ENCODE measurements at regions not wholly inside any gene's neighbourhood (a gene's known extent, or its start where the extent isn't known, plus 50 kb on each side); places are given as distances from the start of the nearest gene placed in this dataset.

GRCh38 chr2:48248251-48248933, 66.1 kb upstream of the FOXN2 start:
- H3K27ac Mint-ChIP-seq (ENCODE audit: unreplicated experiment): peak overlapping the region; percentile 76
- TF ChIP-seq, protein P1, sequence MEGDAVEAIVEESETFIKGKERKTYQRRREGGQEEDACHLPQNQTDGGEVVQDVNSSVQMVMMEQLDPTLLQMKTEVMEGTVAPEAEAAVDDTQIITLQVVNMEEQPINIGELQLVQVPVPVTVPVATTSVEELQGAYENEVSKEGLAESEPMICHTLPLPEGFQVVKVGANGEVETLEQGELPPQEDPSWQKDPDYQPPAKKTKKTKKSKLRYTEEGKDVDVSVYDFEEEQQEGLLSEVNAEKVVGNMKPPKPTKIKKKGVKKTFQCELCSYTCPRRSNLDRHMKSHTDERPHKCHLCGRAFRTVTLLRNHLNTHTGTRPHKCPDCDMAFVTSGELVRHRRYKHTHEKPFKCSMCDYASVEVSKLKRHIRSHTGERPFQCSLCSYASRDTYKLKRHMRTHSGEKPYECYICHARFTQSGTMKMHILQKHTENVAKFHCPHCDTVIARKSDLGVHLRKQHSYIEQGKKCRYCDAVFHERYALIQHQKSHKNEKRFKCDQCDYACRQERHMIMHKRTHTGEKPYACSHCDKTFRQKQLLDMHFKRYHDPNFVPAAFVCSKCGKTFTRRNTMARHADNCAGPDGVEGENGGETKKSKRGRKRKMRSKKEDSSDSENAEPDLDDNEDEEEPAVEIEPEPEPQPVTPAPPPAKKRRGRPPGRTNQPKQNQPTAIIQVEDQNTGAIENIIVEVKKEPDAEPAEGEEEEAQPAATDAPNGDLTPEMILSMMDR (IDR thresholded peaks at IDR 0.05): no peak
- peaks cover 21% of the 10 kb centered on the region for H3K4me1 Mint-ChIP-seq (ENCODE audit: unreplicated experiment)
- H3K9me3 Mint-ChIP-seq (ENCODE audit: unreplicated experiment): no peaks in the 10 kb centered on the region
- H3K4me3 Mint-ChIP-seq (ENCODE audit: unreplicated experiment): no peak overlapping the region
- no peaks in the 10 kb centered on the region for H3K36me3 Mint-ChIP-seq (ENCODE audit: unreplicated experiment)
- no peak for DNase-seq (ENCODE audit: extremely low spot score, unreplicated experiment)
- no peaks in the 10 kb centered on the region for H3K27me3 Mint-ChIP-seq (ENCODE audit: unreplicated experiment)

DNA sequence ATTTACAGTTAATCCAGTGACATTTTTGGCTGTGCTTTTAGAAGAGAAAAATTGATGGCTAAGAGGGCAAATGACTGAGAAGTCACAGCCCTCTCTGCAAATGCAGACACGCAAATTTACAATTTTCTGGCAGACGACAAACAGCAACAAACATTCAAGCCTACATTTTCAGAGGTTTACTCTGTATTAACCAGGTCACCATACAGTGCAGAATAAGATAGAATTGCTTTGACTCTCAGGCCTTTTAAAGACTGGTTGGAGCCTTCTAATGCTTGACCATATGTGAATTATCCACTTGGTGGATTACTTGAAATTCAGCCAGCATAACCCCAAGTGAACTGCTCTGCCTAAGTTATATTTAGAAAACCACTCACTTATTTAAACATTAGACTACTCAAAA, 65.5 kb upstream of the FOXN2 start:
- Mint-ChIP-seq H3K27me3 (ENCODE audit: unreplicated experiment) (no peaks in the 10 kb centered on the region), H3K9me3 (ENCODE audit: unreplicated experiment) (no peaks in the 10 kb centered on the region), H3K4me3 (ENCODE audit: unreplicated experiment) (no peak overlapping the region), H3K4me1 (ENCODE audit: unreplicated experiment) (peaks cover 21% of the 10 kb centered on the region), H3K36me3 (ENCODE audit: unreplicated experiment) (no peaks in the 10 kb centered on the region), H3K27ac (ENCODE audit: unreplicated experiment) (peak overlapping the region; percentile 76)
- DNase-seq (ENCODE audit: extremely low spot score, unreplicated experiment): no peak
- TF ChIP-seq, protein P1 (IDR thresholded peaks at IDR 0.05): no peak

- H3K36me3 Mint-ChIP-seq (ENCODE audit: unreplicated experiment): no peaks in the 10 kb centered on the region
- H3K9me3 Mint-ChIP-seq (ENCODE audit: unreplicated experiment): no peaks in the 10 kb centered on the region
- no peak for DNase-seq (ENCODE audit: extremely low spot score, unreplicated experiment)
- no peak overlapping the region for H3K4me3 Mint-ChIP-seq (ENCODE audit: unreplicated experiment)
- TF ChIP-seq, protein P1 (IDR thresholded peaks at IDR 0.05): no peak
- H3K27me3 Mint-ChIP-seq (ENCODE audit: unreplicated experiment): no peaks in the 10 kb centered on the region
- H3K27ac Mint-ChIP-seq (ENCODE audit: unreplicated experiment): peak overlapping the region; percentile 74
- peaks cover 21% of the 10 kb centered on the region for H3K4me1 Mint-ChIP-seq (ENCODE audit: unreplicated experiment)
Observed at GRCh38 chr2:48249631-48250473, 64.6 kb upstream of the FOXN2 start.

DNA sequence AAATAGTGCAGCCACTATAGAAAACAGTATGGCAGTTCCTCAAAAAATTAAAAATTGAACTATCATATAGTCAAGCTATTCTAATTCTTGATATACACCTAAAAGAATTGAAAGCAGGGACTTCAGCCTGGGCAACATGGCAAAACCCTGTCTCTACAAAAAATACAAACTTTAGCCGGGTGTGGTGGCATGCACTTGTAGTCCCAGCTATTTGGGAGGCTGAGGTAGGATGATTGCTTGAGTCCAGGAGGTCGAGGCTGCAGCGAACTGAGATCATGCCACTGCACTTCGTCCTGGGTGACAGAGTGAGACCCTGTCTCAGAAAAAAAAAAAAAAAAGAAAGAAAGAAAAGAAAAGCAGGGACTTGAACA, 64.0 kb upstream of the FOXN2 start:
- TF ChIP-seq, protein P1 (IDR thresholded peaks at IDR 0.05): no peak
- Mint-ChIP-seq H3K27ac (ENCODE audit: unreplicated experiment) (no peak overlapping the region), H3K36me3 (ENCODE audit: unreplicated experiment) (no peaks in the 10 kb centered on the region), H3K4me3 (ENCODE audit: unreplicated experiment) (no peak overlapping the region), H3K27me3 (ENCODE audit: unreplicated experiment) (no peaks in the 10 kb centered on the region), H3K4me1 (ENCODE audit: unreplicated experiment) (peaks cover 21% of the 10 kb centered on the region), H3K9me3 (ENCODE audit: unreplicated experiment) (no peaks in the 10 kb centered on the region)
- no peak for DNase-seq (ENCODE audit: extremely low spot score, unreplicated experiment)

DNA sequence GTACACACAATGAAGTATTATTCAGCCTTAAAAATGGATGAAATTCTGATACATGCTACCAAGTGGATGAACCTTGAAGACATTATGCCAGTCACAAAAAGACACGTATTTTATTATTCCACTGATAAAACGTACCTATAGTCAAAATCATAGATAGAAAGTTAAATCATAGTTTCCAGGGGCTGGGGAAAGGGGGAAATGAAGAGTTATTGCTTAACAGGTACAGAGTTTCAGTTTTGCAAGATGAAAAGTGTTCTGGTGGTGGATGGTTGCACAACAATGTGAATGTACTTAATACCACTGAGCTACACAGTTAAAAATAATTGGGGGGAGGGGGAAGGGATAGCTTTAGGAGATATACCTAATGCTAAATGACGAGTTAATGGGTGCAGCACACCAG, 63.5 kb upstream of the FOXN2 start:
- H3K27ac Mint-ChIP-seq (ENCODE audit: unreplicated experiment): no peak overlapping the region
- no peaks in the 10 kb centered on the region for H3K36me3 Mint-ChIP-seq (ENCODE audit: unreplicated experiment)
- peaks cover 21% of the 10 kb centered on the region for H3K4me1 Mint-ChIP-seq (ENCODE audit: unreplicated experiment)
- TF ChIP-seq, protein P1 (IDR thresholded peaks at IDR 0.05): no peak
- no peaks in the 10 kb centered on the region for H3K27me3 Mint-ChIP-seq (ENCODE audit: unreplicated experiment)
- DNase-seq (ENCODE audit: extremely low spot score, unreplicated experiment): no peak
- H3K9me3 Mint-ChIP-seq (ENCODE audit: unreplicated experiment): no peaks in the 10 kb centered on the region
- H3K4me3 Mint-ChIP-seq (ENCODE audit: unreplicated experiment): no peak overlapping the region

Measured in osteocyte (in vitro differentiated cells).